ENCODE measurements at regions not wholly inside any gene's neighbourhood (a gene's known extent, or its start where the extent isn't known, plus 50 kb on each side); places are given as distances from the start of the nearest gene placed in this dataset.

DNA sequence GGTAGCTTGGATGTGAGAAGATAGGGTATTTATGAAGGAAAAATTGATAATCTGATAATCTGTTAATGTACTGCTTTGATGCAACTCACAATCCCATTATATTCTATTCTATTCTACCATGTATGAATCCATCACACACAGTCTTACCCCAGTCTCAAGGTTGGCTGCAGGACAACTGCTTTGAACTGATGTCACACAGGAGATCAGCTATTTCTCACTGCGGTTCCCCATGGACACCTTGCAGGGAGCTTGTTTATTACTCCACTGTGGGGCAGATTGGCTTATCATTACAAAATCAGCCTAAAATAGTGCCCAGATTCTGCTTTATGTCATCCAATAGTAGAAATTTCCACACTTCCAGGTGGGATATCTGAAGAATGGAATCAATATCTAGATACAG is 61.0 kb upstream of the HS3ST5 start:
- no peak for DNase-seq

DNA sequence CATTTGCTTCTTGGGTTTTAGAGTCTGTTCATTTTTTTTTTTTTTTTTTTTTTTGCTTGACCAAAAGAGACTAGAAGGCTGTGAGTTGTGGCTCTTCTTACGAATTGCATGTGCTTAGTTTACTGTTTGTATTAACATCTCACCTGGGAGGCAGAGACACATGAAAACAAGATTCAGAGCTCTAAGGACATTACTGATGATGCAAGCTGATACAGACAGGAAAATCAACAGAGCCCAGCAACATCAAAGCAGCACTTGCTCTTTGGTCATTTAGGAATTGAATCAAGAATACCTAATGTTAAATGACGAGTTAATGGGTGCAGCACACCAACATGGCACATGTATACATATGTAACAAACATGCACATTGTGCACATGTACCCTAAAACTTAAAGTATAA is 55.7 kb upstream of the HS3ST5 start:
- DNase-seq = no peak

All from DMS53 (cell line).